PFSK-1 (cell line): ENCODE measurements at regions not wholly inside any gene's neighbourhood (a gene's known extent, or its start where the extent isn't known, plus 50 kb on each side); places are given as distances from the start of the nearest gene placed in this dataset.

ENCODE experiments used
- FOXP2 ChIP-seq: optimal IDR thresholded peaks from 2 replicates; pipeline ENCODE3; 2011; ENCODE audit warnings: borderline replicate concordance, control low read depth, inconsistent platforms; ENCODE audit not compliant: insufficient read depth; ENCODE audit errors: extremely low read length, extremely low read depth
- POLR2AphosphoS5 ChIP-seq: IDR thresholded peaks from 2 replicates; pipeline ENCODE4 v1.6.1; 2012; ENCODE audit warnings: low read depth, mild to moderate bottlenecking, control low read depth, low read length, moderate library complexity
- SIN3A ChIP-seq: IDR thresholded peaks from 2 replicates; pipeline ENCODE4 v1.6.1; 2012; ENCODE audit warnings: mild to moderate bottlenecking, low read length, moderate library complexity, borderline replicate concordance; ENCODE audit not compliant: insufficient read depth
- TAF1 ChIP-seq: IDR thresholded peaks from 2 replicates; pipeline ENCODE4 v1.6.1; 2012; ENCODE audit warnings: low read length, control low read depth, borderline replicate concordance; ENCODE audit not compliant: insufficient read depth
- TF ChIP-seq, protein P1 (sequence below), 2 experiments: IDR thresholded peaks; 2 replicates each; pipeline versions ENCODE4 v1.6.1 to v1.8.0; 2011 to 2012; ENCODE audit warnings: low read depth in 2 of 2, low read length in 2 of 2, control low read depth in 1 of 2, inconsistent platforms in 1 of 2, mild to moderate bottlenecking in 1 of 2, moderate library complexity in 1 of 2; ENCODE audit not compliant: insufficient read depth in 1 of 2

DNA sequence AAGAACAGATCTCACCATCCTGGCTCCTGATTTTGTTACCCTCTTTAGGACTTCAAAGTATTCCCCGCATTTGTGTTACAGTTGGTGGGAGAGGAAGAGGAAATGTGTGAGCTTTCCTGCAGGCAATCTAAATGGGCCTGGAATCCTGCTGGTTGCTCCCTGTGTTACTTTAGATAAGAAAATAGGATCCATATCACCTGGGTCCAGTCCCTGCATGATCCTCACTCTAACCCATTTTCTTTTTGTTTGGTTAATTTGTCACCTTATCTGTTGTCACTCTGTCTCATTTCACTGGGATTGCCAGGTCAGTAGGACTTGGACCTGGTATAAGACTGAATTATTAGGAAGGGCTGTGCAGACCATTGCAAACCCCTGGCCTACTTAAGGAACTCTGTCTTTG, 175.9 kb upstream of the GJE1 start:
- no peak for TF ChIP-seq TAF1
- TF ChIP-seq POLR2AphosphoS5 = no peak
- TF ChIP-seq, protein P1, sequence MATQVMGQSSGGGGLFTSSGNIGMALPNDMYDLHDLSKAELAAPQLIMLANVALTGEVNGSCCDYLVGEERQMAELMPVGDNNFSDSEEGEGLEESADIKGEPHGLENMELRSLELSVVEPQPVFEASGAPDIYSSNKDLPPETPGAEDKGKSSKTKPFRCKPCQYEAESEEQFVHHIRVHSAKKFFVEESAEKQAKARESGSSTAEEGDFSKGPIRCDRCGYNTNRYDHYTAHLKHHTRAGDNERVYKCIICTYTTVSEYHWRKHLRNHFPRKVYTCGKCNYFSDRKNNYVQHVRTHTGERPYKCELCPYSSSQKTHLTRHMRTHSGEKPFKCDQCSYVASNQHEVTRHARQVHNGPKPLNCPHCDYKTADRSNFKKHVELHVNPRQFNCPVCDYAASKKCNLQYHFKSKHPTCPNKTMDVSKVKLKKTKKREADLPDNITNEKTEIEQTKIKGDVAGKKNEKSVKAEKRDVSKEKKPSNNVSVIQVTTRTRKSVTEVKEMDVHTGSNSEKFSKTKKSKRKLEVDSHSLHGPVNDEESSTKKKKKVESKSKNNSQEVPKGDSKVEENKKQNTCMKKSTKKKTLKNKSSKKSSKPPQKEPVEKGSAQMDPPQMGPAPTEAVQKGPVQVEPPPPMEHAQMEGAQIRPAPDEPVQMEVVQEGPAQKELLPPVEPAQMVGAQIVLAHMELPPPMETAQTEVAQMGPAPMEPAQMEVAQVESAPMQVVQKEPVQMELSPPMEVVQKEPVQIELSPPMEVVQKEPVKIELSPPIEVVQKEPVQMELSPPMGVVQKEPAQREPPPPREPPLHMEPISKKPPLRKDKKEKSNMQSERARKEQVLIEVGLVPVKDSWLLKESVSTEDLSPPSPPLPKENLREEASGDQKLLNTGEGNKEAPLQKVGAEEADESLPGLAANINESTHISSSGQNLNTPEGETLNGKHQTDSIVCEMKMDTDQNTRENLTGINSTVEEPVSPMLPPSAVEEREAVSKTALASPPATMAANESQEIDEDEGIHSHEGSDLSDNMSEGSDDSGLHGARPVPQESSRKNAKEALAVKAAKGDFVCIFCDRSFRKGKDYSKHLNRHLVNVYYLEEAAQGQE (IDR thresholded peaks at IDR 0.05; ENCODE audit: insufficient read depth in 1 of 2, low read depth in 2 of 2, low read length in 2 of 2) = no peak
- no peak for TF ChIP-seq SIN3A
- no peak for TF ChIP-seq FOXP2
